B cell (primary cell): ENCODE measurements at regions not wholly inside any gene's neighbourhood (a gene's known extent, or its start where the extent isn't known, plus 50 kb on each side); places are given as distances from the start of the nearest gene placed in this dataset.

ENCODE experiments used
- ATAC-seq: fragments of 200-7000 bp; cut with Tn5 transposase; one replicate; pipeline ENCODE4 v1.10.0; 2021; ENCODE audit warnings: low read depth, mild to moderate bottlenecking, moderate number of reproducible peaks, moderate library complexity
- CTCF ChIA-PET: fragments of 350-600 bp; sonication (Branson Sonifier 250); formaldehyde crosslinking; loops from one replicate; lab custom pipeline; 2021; ENCODE audit warnings: antibody characterized with exemption, inconsistent platforms; lab: Charles Lee
- POLR2A ChIA-PET: fragments of 350-600 bp; sonication (Branson Sonifier 250); formaldehyde crosslinking; loops from one replicate; lab custom pipeline; 2021; ENCODE audit warnings: antibody characterized with exemption; lab: Charles Lee
- DNase-seq: peaks from one replicate; pipeline ENCODE4 v3.0.0; 2013
- H2AFZ ChIP-seq: 2 replicates; pipeline ENCODE4 v1.6.1; 2012; ENCODE audit warnings: mild to moderate bottlenecking, low read depth, low read length; ENCODE audit not compliant: insufficient read depth, poor library complexity, severe bottlenecking
- H3K27ac ChIP-seq, 2 donors: 1 replicate in 1 of 2; 2 replicates in 1 of 2; pipeline ENCODE4 v1.5.1; 2012 to 2013; ENCODE audit warnings: low read length in 2 of 2, mild to moderate bottlenecking in 2 of 2, moderate library complexity in 1 of 2
- H3K27me3 ChIP-seq, 4 experiments: fragments of 200-600 bp in 1 of 4; sonication (generic) in 1 of 4; replicated peaks in 1 of 4; 1 replicate in 2 of 4; 2 replicates in 2 of 4; pipeline versions ENCODE4 v1.6.1 to v1.7.0; 2013 to 2016; ENCODE audit warnings: low read length in 3 of 4, mild to moderate bottlenecking in 2 of 4, mixed read lengths in 1 of 4, moderate library complexity in 1 of 4; ENCODE audit not compliant: insufficient read depth in 4 of 4, control insufficient read depth in 3 of 4; ENCODE audit errors: control extremely low read depth in 1 of 4
- H3K36me3 ChIP-seq, 2 experiments: replicated peaks in 1 of 2; 1 replicate in 1 of 2; 2 replicates in 1 of 2; pipeline versions ENCODE4 v1.6.1 to v1.7.1; 2013; ENCODE audit warnings: low read length in 1 of 2; ENCODE audit not compliant: insufficient read depth in 2 of 2, control insufficient read depth in 1 of 2; ENCODE audit errors: control extremely low read depth in 1 of 2, extremely low read depth in 1 of 2
- H3K4me1 ChIP-seq, 2 donors: fragments of 200-600 bp in 1 of 2; sonication (generic) in 1 of 2; 1 replicate in 1 of 2; 2 replicates in 1 of 2; pipeline versions ENCODE4 v1.5.1 to v1.6.1; 2013 to 2017; ENCODE audit warnings: low read length in 2 of 2; ENCODE audit not compliant: control insufficient read depth in 2 of 2, insufficient read depth in 2 of 2
- H3K4me2 ChIP-seq: replicated peaks from 2 replicates; pipeline ENCODE3; 2012; ENCODE audit warnings: mild to moderate bottlenecking, low read depth, low read length; ENCODE audit not compliant: poor library complexity, severe bottlenecking
- H3K4me3 ChIP-seq, 5 experiments: fragments of 200-600 bp in 1 of 5; sonication (generic) in 1 of 5; 1 replicate in 3 of 5; 2 replicates in 2 of 5; pipeline versions ENCODE4 v1.5.1 to v1.7.0; 2011 to 2016; ENCODE audit warnings: low read length in 4 of 5, mild to moderate bottlenecking in 4 of 5, low read depth in 2 of 5, control low read depth in 1 of 5, moderate library complexity in 1 of 5; ENCODE audit not compliant: insufficient read depth in 1 of 5; ENCODE audit errors: control extremely low read depth in 1 of 5, extremely low read depth in 1 of 5
- H3K79me2 ChIP-seq: fragments of 200-600 bp; sonication (generic); one replicate; pipeline ENCODE4 v1.6.0; 2016; ENCODE audit warnings: low read length; ENCODE audit not compliant: control insufficient read depth, insufficient read depth
- H3K9ac ChIP-seq: fragments of 200-600 bp; sonication (generic); 2 replicates; pipeline ENCODE4 v1.6.1; 2017; ENCODE audit warnings: mild to moderate bottlenecking, low read length, moderate library complexity
- H3K9me3 ChIP-seq, 3 donors: one replicate each; pipeline versions ENCODE4 v1.6.1 to v1.7.1; 2013; ENCODE audit warnings: low read length in 2 of 3; ENCODE audit not compliant: control insufficient read depth in 2 of 3, insufficient read depth in 1 of 3; ENCODE audit errors: control extremely low read depth in 1 of 3
- H4K20me1 ChIP-seq: 2 replicates; pipeline ENCODE4 v1.6.0; 2012; ENCODE audit warnings: mild to moderate bottlenecking, low read length; ENCODE audit not compliant: insufficient read depth, control insufficient read depth, poor library complexity, severe bottlenecking
- H3K27ac Mint-ChIP-seq: one replicate; pipeline ENCODE4 v1.8.0; 2021; ENCODE audit warnings: mixed read lengths
- H3K27me3 Mint-ChIP-seq: one replicate; pipeline ENCODE4 v1.8.0; 2021; ENCODE audit warnings: mixed read lengths
- H3K4me1 Mint-ChIP-seq: one replicate; pipeline ENCODE4 v1.8.0; 2021; ENCODE audit warnings: mixed read lengths
- H3K4me3 Mint-ChIP-seq: one replicate; pipeline ENCODE4 v1.8.0; 2021; ENCODE audit warnings: mixed read lengths
- H3K9me3 Mint-ChIP-seq: one replicate; pipeline ENCODE4 v1.8.0; 2022; ENCODE audit warnings: mixed read lengths; ENCODE audit not compliant: insufficient read depth
- EZH2 ChIP-seq: IDR thresholded peaks from 2 replicates; pipeline ENCODE4 v1.6.1; 2012; ENCODE audit warnings: borderline replicate concordance, low read depth, mild to moderate bottlenecking, moderate library complexity, low read length; ENCODE audit not compliant: insufficient read depth, poor library complexity, severe bottlenecking
- WGBS: methylation state at CpG from one replicate; pipeline ENCODE4 v1.1.5; 2013; ENCODE audit warnings: missing lambda C conversion rate; ENCODE audit not compliant: insufficient coverage; 5-methylcytosine and 5-hydroxymethylcytosine counted together
- intact Hi-C: fragments of 100-400 bp; cut with micrococcal nuclease; formaldehyde crosslinking; loops from one replicate; pipeline ENCODE4 v1.10.0; 2022
- TF ChIP-seq, protein P1 (sequence below): fragments of 200-600 bp; IDR thresholded peaks from one replicate; pipeline ENCODE4 v1.8.0; 2022; ENCODE audit warnings: antibody characterized with exemption, mild to moderate bottlenecking

DNA sequence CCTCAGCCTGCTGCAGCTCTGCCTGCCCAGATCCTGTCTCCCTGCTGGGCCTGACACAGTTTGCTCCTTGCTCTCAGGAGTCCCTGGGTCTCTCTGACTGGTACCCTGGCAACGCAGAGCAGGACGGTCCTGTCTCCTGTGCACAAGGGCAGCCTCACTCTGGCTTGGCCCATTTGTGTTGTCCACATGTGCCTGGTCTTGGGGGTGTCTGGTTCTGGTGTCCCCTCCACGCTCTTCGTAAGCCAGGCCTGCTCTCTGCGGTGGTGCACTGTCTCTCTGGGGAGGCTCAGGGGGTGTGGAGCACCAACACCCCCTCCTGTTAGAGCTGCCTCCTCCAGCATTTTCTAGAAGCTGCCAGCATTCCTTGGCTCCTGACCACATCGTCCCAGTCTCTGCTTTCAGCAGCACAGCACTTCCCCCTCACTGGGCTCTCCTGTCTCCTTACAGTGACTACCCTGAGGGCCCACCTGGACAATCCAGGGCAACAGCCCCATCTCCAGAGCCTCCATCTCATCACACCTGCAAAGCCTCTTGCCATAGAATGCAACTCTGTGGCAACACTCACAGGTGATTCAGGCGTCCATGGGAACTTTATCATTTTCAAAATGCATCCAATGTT, 235.6 kb upstream of the HS6ST1 start:
- ChIA-PET POLR2A (no interaction called here), CTCF (no interaction called here)
- Mint-ChIP-seq H3K4me3 (no peak overlapping the region), H3K27ac (no peak overlapping the region), H3K9me3 (no peaks in the 10 kb centered on the region), H3K27me3 (peaks cover 4% of the 10 kb centered on the region), H3K4me1 (no peaks in the 10 kb centered on the region)
- 91% methylated on average over 7 of the region's 7 CpGs for WGBS
- H3K9me3 ChIP-seq: no peaks in the 10 kb centered on the region
- H2AFZ ChIP-seq: no peak overlapping the region
- no peaks in the 10 kb centered on the region for H3K27me3 ChIP-seq
- ATAC-seq: no peak
- no peaks in the 10 kb centered on the region for H3K4me1 ChIP-seq
- no peak overlapping the region for H3K27ac ChIP-seq
- no peaks in the 10 kb centered on the region for H3K36me3 ChIP-seq
- no peak overlapping the region for H3K4me2 ChIP-seq
- H3K9ac ChIP-seq: no peak overlapping the region
- DNase-seq: no peak
- H3K4me3 ChIP-seq: no peak overlapping the region
- no peaks in the 10 kb centered on the region for H4K20me1 ChIP-seq
- intact Hi-C loops: no loop called here
- H3K79me2 ChIP-seq: no peaks in the 10 kb centered on the region
- TF ChIP-seq EZH2: no peak
- TF ChIP-seq, protein P1, sequence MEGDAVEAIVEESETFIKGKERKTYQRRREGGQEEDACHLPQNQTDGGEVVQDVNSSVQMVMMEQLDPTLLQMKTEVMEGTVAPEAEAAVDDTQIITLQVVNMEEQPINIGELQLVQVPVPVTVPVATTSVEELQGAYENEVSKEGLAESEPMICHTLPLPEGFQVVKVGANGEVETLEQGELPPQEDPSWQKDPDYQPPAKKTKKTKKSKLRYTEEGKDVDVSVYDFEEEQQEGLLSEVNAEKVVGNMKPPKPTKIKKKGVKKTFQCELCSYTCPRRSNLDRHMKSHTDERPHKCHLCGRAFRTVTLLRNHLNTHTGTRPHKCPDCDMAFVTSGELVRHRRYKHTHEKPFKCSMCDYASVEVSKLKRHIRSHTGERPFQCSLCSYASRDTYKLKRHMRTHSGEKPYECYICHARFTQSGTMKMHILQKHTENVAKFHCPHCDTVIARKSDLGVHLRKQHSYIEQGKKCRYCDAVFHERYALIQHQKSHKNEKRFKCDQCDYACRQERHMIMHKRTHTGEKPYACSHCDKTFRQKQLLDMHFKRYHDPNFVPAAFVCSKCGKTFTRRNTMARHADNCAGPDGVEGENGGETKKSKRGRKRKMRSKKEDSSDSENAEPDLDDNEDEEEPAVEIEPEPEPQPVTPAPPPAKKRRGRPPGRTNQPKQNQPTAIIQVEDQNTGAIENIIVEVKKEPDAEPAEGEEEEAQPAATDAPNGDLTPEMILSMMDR: no peak

DNA sequence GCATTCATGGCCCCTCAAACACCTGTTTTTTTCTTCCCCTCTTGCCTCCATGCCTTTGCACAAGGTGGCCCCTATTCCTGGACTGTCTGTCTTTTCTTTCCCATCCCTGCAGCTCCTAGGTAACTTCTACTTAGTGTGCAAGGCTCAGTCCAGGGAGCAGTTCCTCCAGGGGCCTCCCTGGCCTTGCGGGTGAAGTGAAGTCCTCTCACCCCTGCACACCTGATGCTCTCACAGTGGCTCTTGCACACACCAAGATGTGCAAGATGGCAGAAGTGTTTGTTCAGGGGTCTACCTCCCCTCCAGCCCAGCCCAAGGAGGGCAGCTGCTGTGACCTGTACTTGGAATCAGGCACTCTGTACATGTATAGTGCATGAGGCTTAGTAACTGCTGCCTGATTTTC, 236.8 kb upstream of the HS6ST1 start:
- Mint-ChIP-seq H3K4me3 (no peak overlapping the region), H3K9me3 (no peaks in the 10 kb centered on the region), H3K27me3 (peaks cover 11% of the 10 kb centered on the region), H3K27ac (no peak overlapping the region), H3K4me1 (no peaks in the 10 kb centered on the region)
- H3K4me3 ChIP-seq: no peak overlapping the region
- H4K20me1 ChIP-seq: no peaks in the 10 kb centered on the region
- ATAC-seq (no peak), DNase-seq (no peak)
- no peak overlapping the region for H3K9ac ChIP-seq
- CTCF ChIA-PET: no interaction called here
- intact Hi-C loops: no loop called here
- POLR2A ChIA-PET: no interaction called here
- H2AFZ ChIP-seq: no peak overlapping the region
- H3K27ac ChIP-seq: no peak overlapping the region
- H3K4me1 ChIP-seq: no peaks in the 10 kb centered on the region
- TF ChIP-seq, protein P1: no peak
- no peak for TF ChIP-seq EZH2
- no peak overlapping the region for H3K4me2 ChIP-seq
- no peaks in the 10 kb centered on the region for H3K27me3 ChIP-seq
- H3K36me3 ChIP-seq: no peaks in the 10 kb centered on the region
- H3K9me3 ChIP-seq: no peaks in the 10 kb centered on the region
- no CpG with 5 or more reads among the region's 1 CpG for WGBS
- no peaks in the 10 kb centered on the region for H3K79me2 ChIP-seq
